GM23338 (cell line): ENCODE measurements at regions not wholly inside any gene's neighbourhood (a gene's known extent, or its start where the extent isn't known, plus 50 kb on each side); places are given as distances from the start of the nearest gene placed in this dataset.

Experiments used
- ATAC-seq: fragments of 200-7000 bp; cut with Tn5 transposase; 3 replicates; pipeline ENCODE4 v1.9.1; 2020
- DNase-seq: peaks from one replicate; pipeline ENCODE4 v3.0.0-alpha.2; 2015; ENCODE audit warnings: low spot score
- H2AFZ ChIP-seq: fragments of 200-600 bp; sonication (generic); 2 replicates; pipeline ENCODE4 v1.8.0; 2016; ENCODE audit warnings: antibody characterized with exemption, mild to moderate bottlenecking, moderate library complexity
- H3F3A ChIP-seq: fragments of 200-600 bp; sonication (generic); replicated peaks from 2 replicates; pipeline ENCODE4 v1.8.0; 2017; ENCODE audit warnings: antibody characterized with exemption, mixed run types, low read depth
- H3K27ac ChIP-seq: fragments of 200-600 bp; sonication (generic); 2 replicates; pipeline ENCODE4 v1.6.1; 2016; ENCODE audit warnings: low read depth
- H3K27me3 ChIP-seq: fragments of 200-600 bp; sonication (generic); 2 replicates; pipeline ENCODE4 v1.8.0; 2016; ENCODE audit warnings: mild to moderate bottlenecking, mixed run types, moderate library complexity; ENCODE audit not compliant: insufficient read depth
- H3K36me3 ChIP-seq: fragments of 200-600 bp; sonication (generic); 2 replicates; pipeline ENCODE4 v1.8.0; 2016; ENCODE audit warnings: mild to moderate bottlenecking; ENCODE audit not compliant: insufficient read depth
- H3K4me1 ChIP-seq: fragments of 200-600 bp; sonication (generic); 2 replicates; pipeline ENCODE4 v1.8.0; 2016; ENCODE audit warnings: mild to moderate bottlenecking, moderate library complexity; ENCODE audit not compliant: insufficient read depth
- H3K4me2 ChIP-seq: fragments of 200-600 bp; sonication (generic); 2 replicates; pipeline ENCODE4 v1.7.1; 2017; ENCODE audit warnings: mixed run types
- H3K4me3 ChIP-seq: fragments of 200-600 bp; sonication (generic); 2 replicates; pipeline ENCODE4 v1.6.1; 2016; ENCODE audit warnings: mixed run types
- H3K79me2 ChIP-seq: fragments of 200-600 bp; sonication (generic); replicated peaks from 2 replicates; pipeline ENCODE4 v1.8.0; 2017; ENCODE audit warnings: mild to moderate bottlenecking; ENCODE audit not compliant: insufficient read depth
- H3K9me2 ChIP-seq: fragments of 200-600 bp; sonication (generic); 2 replicates; pipeline ENCODE4 v1.8.0; 2017; ENCODE audit not compliant: insufficient read depth
- H4K20me1 ChIP-seq: fragments of 200-600 bp; sonication (generic); replicated peaks from 2 replicates; pipeline ENCODE4 v1.8.0; 2017; ENCODE audit warnings: mild to moderate bottlenecking; ENCODE audit not compliant: insufficient read depth
- H3K27ac Mint-ChIP-seq: 2 replicates; pipeline ENCODE4 v1.8.0; 2020; ENCODE audit warnings: inconsistent platforms, mild to moderate bottlenecking, moderate library complexity, mixed read lengths
- H3K27me3 Mint-ChIP-seq: 3 replicates; pipeline ENCODE4 v1.8.0; 2022; ENCODE audit warnings: low read depth, mild to moderate bottlenecking, moderate library complexity, mixed read lengths, inconsistent platforms; ENCODE audit not compliant: insufficient read depth, poor library complexity
- H3K36me3 Mint-ChIP-seq: 3 replicates; pipeline ENCODE4 v1.8.0; 2021; ENCODE audit warnings: low read depth, mild to moderate bottlenecking, inconsistent platforms, moderate library complexity, mixed read lengths
- H3K4me1 Mint-ChIP-seq: 3 replicates; pipeline ENCODE4 v1.8.0; 2020; ENCODE audit warnings: mild to moderate bottlenecking, inconsistent platforms, mixed read lengths
- H3K4me3 Mint-ChIP-seq: 3 replicates; pipeline ENCODE4 v1.8.0; 2021; ENCODE audit warnings: moderate library complexity, mild to moderate bottlenecking, inconsistent platforms, mixed read lengths
- H3K9me3 Mint-ChIP-seq: 3 replicates; pipeline ENCODE4 v1.8.0; 2020; ENCODE audit warnings: moderate library complexity, mild to moderate bottlenecking, inconsistent platforms, mixed read lengths
- CTCF ChIP-seq, 2 experiments: fragments of 200-600 bp in 1 of 2; sonication (generic) in 1 of 2; conservative IDR thresholded peaks; 2 replicates each; pipeline versions ENCODE4 v1.5.1 to v1.6.1; 2016 to 2017; ENCODE audit warnings: antibody characterized with exemption in 2 of 2, low read depth in 2 of 2, mild to moderate bottlenecking in 2 of 2, moderate library complexity in 1 of 2
- EZH2 ChIP-seq: fragments of 200-600 bp; sonication (generic); IDR thresholded peaks from one replicate; pipeline ENCODE4 v1.8.0; 2017; ENCODE audit warnings: antibody characterized with exemption, mild to moderate bottlenecking, low read depth; ENCODE audit not compliant: unreplicated experiment
- JUNB ChIP-seq: IDR thresholded peaks from one replicate; pipeline ENCODE4 v1.6.1; 2016; ENCODE audit warnings: antibody characterized with exemption; ENCODE audit not compliant: unreplicated experiment
- NANOG ChIP-seq: IDR thresholded peaks from 2 replicates; pipeline ENCODE4 v1.6.1; 2016; ENCODE audit warnings: antibody characterized with exemption, borderline replicate concordance
- REST ChIP-seq: IDR thresholded peaks from one replicate; pipeline ENCODE4 v1.6.1; 2018; ENCODE audit warnings: antibody characterized with exemption; ENCODE audit not compliant: unreplicated experiment
- STAT1 ChIP-seq: IDR thresholded peaks from one replicate; pipeline ENCODE4 v1.6.1; 2016; ENCODE audit warnings: antibody characterized with exemption; ENCODE audit not compliant: unreplicated experiment
- ZNF462 ChIP-seq: fragments of 250-450 bp; sonication (Bioruptor Pico); IDR thresholded peaks from 2 replicates; pipeline ENCODE4 v1.5.0; 2020; ENCODE audit warnings: mild to moderate bottlenecking, moderate library complexity

- TF ChIP-seq CTCF (conservative IDR thresholded peaks at IDR 0.05; ENCODE audit: low read depth in 2 of 2) = no peak
- no peak for TF ChIP-seq STAT1
- TF ChIP-seq NANOG = no peak
- H3K36me3 Mint-ChIP-seq = no peaks in the 10 kb centered on the region; the same call in 2 of the 3 replicates
- Histone ChIP-seq H3F3A (no peaks in the 10 kb centered on the region), H3K27me3 (no peaks in the 10 kb centered on the region), H3K4me2 (no peak overlapping the region), H3K79me2 (no peaks in the 10 kb centered on the region), H3K36me3 (no peaks in the 10 kb centered on the region), H3K9me2 (peaks cover 15% of the 10 kb centered on the region; the same call in 1 of the 2 replicates), H3K4me3 (no peak overlapping the region), H3K4me1 (no peaks in the 10 kb centered on the region), H3K27ac (no peak overlapping the region), H2AFZ (no peak overlapping the region), H4K20me1 (no peaks in the 10 kb centered on the region)
- no peak for ATAC-seq
- no peak overlapping the region for H3K27ac Mint-ChIP-seq
- no peak for DNase-seq
- H3K9me3 Mint-ChIP-seq = no peaks in the 10 kb centered on the region; the same call in 2 of the 3 replicates
- no peaks in the 10 kb centered on the region for H3K27me3 Mint-ChIP-seq
- no peak overlapping the region for H3K4me3 Mint-ChIP-seq
- peaks cover 5% of the 10 kb centered on the region; the same call in 2 of the 3 replicates for H3K4me1 Mint-ChIP-seq
These were observed 129.8 kb downstream of the S1PR1 start for GRCh38 chr1:101366513-101367215.

GRCh38 chr1:101367630-101368029 lies 130.8 kb downstream of the S1PR1 start:
- DNase-seq (no peak), ATAC-seq (no peak)
- Histone ChIP-seq H3K79me2 (no peaks in the 10 kb centered on the region), H3K9me2 (peaks cover 11% of the 10 kb centered on the region; the same call in 1 of the 2 replicates), H3K27ac (no peak overlapping the region), H3K4me2 (no peak overlapping the region), H3K27me3 (no peaks in the 10 kb centered on the region), H3K4me3 (no peak overlapping the region), H3F3A (no peaks in the 10 kb centered on the region), H2AFZ (peak overlapping the region; percentile 74; the same call in 1 of the 2 replicates), H4K20me1 (no peaks in the 10 kb centered on the region), H3K36me3 (no peaks in the 10 kb centered on the region), H3K4me1 (no peaks in the 10 kb centered on the region)
- H3K9me3 Mint-ChIP-seq = no peaks in the 10 kb centered on the region; the same call in 1 of the 3 replicates
- no peak overlapping the region for H3K27ac Mint-ChIP-seq
- H3K36me3 Mint-ChIP-seq = no peaks in the 10 kb centered on the region; the same call in 2 of the 3 replicates
- TF ChIP-seq JUNB (no peak), ZNF462 (no peak), EZH2 (no peak), REST (no peak)
- no peaks in the 10 kb centered on the region for H3K27me3 Mint-ChIP-seq
- no peak overlapping the region for H3K4me3 Mint-ChIP-seq
- peaks cover 5% of the 10 kb centered on the region; the same call in 2 of the 3 replicates for H3K4me1 Mint-ChIP-seq
